Esophagus squamous epithelium (tissue), 4 donors: ENCODE measurements at regions not wholly inside any gene's neighbourhood (a gene's known extent, or its start where the extent isn't known, plus 50 kb on each side); places are given as distances from the start of the nearest gene placed in this dataset.

ENCODE experiments used
- CTCF ChIP-seq, 6 experiments: fragments of 450-650 bp in 4 of 6; fragments of 200-600 bp in 2 of 6; sonication (generic) in 2 of 6; IDR thresholded peaks; one replicate each; pipeline ENCODE4 v1.5.1; 2016 to 2019; ENCODE audit warnings: antibody characterized with exemption in 6 of 6, mild to moderate bottlenecking in 4 of 6, moderate library complexity in 4 of 6
- POLR2A ChIP-seq, 4 donors: fragments of 450-650 bp; IDR thresholded peaks; one replicate each; pipeline ENCODE4 v1.6.1; 2017; ENCODE audit warnings: antibody characterized with exemption in 4 of 4, mild to moderate bottlenecking in 4 of 4, moderate library complexity in 3 of 4

GRCh38 chr4:45638641-45639040, 485.2 kb downstream of the GABRG1 start:
- no peak for TF ChIP-seq CTCF (IDR thresholded peaks at IDR 0.05)
- TF ChIP-seq POLR2A (IDR thresholded peaks at IDR 0.05) = no peak
